ENCODE measurements at regions not wholly inside any gene's neighbourhood (a gene's known extent, or its start where the extent isn't known, plus 50 kb on each side); places are given as distances from the start of the nearest gene placed in this dataset.
A peak's percentile ranks its signal among the peaks of the same experiment; 100 is the strongest.

DNA sequence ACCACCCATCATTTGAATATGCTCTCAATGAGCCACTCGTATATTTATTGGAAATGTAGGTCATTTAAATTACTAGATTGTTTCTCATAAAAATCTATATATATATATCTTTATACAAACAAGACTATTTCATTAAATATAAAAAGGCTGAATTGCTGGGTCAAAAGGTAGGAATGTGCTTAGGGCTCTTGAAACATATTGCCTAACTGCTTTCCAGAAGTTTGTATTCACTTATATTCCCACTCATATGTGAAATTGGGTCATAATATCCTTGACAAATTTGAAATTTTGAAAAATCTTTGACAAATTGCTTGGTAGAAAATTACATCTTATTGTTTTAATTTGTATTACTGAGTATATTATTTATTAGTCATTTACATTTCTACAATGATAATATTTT lies 999.8 kb upstream of the CDH2 start:
- Histone ChIP-seq H3K4me1 (peaks cover 0 to under 1% of the 10 kb centered on the region in 2 donors), H3K9me3 (no peaks in the 10 kb centered on the region), H3K27ac (no peak overlapping the region), H3K4me3 (no peak overlapping the region), H3K36me3 (no peaks in the 10 kb centered on the region), H3K27me3 (no peaks in the 10 kb centered on the region)
- TF ChIP-seq POLR2A (IDR thresholded peaks at IDR 0.05) (no peak), CTCF (IDR thresholded peaks at IDR 0.05) (no peak)
- DNase-seq, result no peak
- intact Hi-C loops (cut with DNase I; ENCODE audit: low total_unique reads), result no loop called here

DNA sequence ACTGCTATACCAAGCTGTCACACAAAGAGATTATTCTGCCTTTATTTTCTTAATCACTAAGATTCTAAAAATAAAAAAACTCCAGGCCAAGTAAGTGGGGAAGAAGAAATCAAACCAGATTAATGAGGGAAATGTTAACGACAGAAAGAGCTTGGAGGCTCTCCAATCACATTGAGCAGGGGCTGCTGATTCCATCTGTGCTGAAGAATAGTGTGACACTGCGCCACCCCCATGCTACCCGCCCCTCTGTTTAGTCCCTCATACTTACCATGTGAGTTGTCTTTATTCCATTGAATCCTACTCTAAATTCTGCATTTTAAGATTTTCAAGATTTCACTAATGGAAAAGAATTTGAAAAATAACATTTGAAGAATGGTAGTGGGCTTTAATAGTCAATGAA lies 998.0 kb upstream of the CDH2 start:
- Histone ChIP-seq H3K4me3 (no peak overlapping the region), H3K27me3 (no peaks in the 10 kb centered on the region), H3K4me1 (no peaks in the 10 kb centered on the region), H3K36me3 (no peaks in the 10 kb centered on the region), H3K9me3 (no peaks in the 10 kb centered on the region), H3K27ac (peak overlapping the region in 1 of 2 donors; percentile 37)
- TF ChIP-seq CTCF (IDR thresholded peaks at IDR 0.05) (no peak), POLR2A (IDR thresholded peaks at IDR 0.05) (no peak)
- intact Hi-C loops (cut with DNase I; ENCODE audit: low total_unique reads), result no loop called here
- no peak for DNase-seq

GRCh38 chr18:29172756-29173067 lies 995.8 kb upstream of the CDH2 start:
- H3K27ac ChIP-seq, result no peak overlapping the region
- H3K36me3 ChIP-seq, result no peaks in the 10 kb centered on the region
- no peaks in the 10 kb centered on the region for H3K27me3 ChIP-seq
- TF ChIP-seq POLR2A (IDR thresholded peaks at IDR 0.05) (no peak), CTCF (IDR thresholded peaks at IDR 0.05) (no peak)
- no peak overlapping the region for H3K4me3 ChIP-seq
- intact Hi-C loops (cut with DNase I; ENCODE audit: low total_unique reads), result no loop called here
- H3K4me1 ChIP-seq, result no peaks in the 10 kb centered on the region
- no peaks in the 10 kb centered on the region for H3K9me3 ChIP-seq
- no peak for DNase-seq

GRCh38 chr18:29171892-29172755 lies 995.2 kb upstream of the CDH2 start:
- intact Hi-C loops (cut with DNase I; ENCODE audit: low total_unique reads), result no loop called here
- Histone ChIP-seq H3K36me3 (no peaks in the 10 kb centered on the region), H3K9me3 (no peaks in the 10 kb centered on the region), H3K27me3 (no peaks in the 10 kb centered on the region), H3K27ac (no peak overlapping the region), H3K4me1 (no peaks in the 10 kb centered on the region), H3K4me3 (no peak overlapping the region)
- no peak for DNase-seq
- TF ChIP-seq POLR2A (IDR thresholded peaks at IDR 0.05) (no peak), CTCF (IDR thresholded peaks at IDR 0.05) (no peak)

GRCh38 chr18:29169599-29169998 lies 992.7 kb upstream of the CDH2 start:
- Histone ChIP-seq H3K4me1 (no peaks in the 10 kb centered on the region), H3K27ac (no peak overlapping the region), H3K4me3 (no peak overlapping the region), H3K27me3 (no peaks in the 10 kb centered on the region), H3K36me3 (no peaks in the 10 kb centered on the region), H3K9me3 (no peaks in the 10 kb centered on the region)
- TF ChIP-seq CTCF (IDR thresholded peaks at IDR 0.05) (no peak), POLR2A (IDR thresholded peaks at IDR 0.05) (no peak)
- no peak for DNase-seq
- intact Hi-C loops (cut with DNase I; ENCODE audit: low total_unique reads), result no loop called here

All from uterus (tissue), 3 donors.